ENCODE measurements at regions not wholly inside any gene's neighbourhood (a gene's known extent, or its start where the extent isn't known, plus 50 kb on each side); places are given as distances from the start of the nearest gene placed in this dataset.

DNA sequence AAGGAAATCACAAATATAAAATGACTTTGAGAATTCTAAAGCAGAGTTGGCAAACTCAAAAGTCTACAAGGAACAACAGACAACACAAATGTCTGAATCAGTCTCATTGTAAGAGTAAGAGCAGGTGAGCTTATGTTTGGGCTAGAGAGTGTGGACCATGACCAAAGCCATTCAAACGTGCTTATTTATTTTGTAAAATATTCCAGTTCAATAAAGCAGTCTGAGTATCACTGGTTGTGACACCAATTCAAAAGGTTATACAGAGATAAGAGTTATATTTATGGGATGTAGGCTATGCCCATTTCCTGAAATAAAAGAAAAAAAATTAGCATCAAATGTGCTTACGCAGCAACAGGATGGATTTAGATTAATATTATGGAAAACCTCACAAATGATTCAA is 251.6 kb downstream of the KLF5 start:
- Histone ChIP-seq H3K4me1 (ENCODE audit: control insufficient read depth in 1 of 2, insufficient read depth in 2 of 2, low read length in 2 of 2) (no peaks in the 10 kb centered on the region), H3K4me3 (replicated peaks in 1 of 3; ENCODE audit: low read depth in 2 of 3, low read length in 3 of 3) (no peak overlapping the region), H3K79me2 (ENCODE audit: insufficient read depth, low read length) (no peaks in the 10 kb centered on the region), H2AFZ (ENCODE audit: insufficient read depth, low read depth, low read length, poor library complexity, severe bottlenecking) (no peak overlapping the region), H3K27ac (ENCODE audit: low read depth in 1 of 2, low read length in 2 of 2) (no peak overlapping the region), H3K27me3 (ENCODE audit: control insufficient read depth in 2 of 2, insufficient read depth in 2 of 2, low read length in 2 of 2) (no peaks in the 10 kb centered on the region), H4K20me1 (ENCODE audit: insufficient read depth, low read length) (no peaks in the 10 kb centered on the region), H3K9me3 (replicated peaks in 1 of 2; ENCODE audit: control insufficient read depth in 1 of 2, insufficient read depth in 1 of 2, low read length in 2 of 2) (peaks cover under 1 to 11% of the 10 kb centered on the region in 2 donors), H3K9ac (ENCODE audit: insufficient read depth, low read length, poor library complexity, severe bottlenecking) (no peak overlapping the region), H3K4me2 (replicated peaks; ENCODE audit: extremely low read depth, low read length, poor library complexity, severe bottlenecking) (no peak overlapping the region), H3K36me3 (replicated peaks in 1 of 2; ENCODE audit: control insufficient read depth in 1 of 2, insufficient read depth in 2 of 2, low read length in 2 of 2) (no peaks in the 10 kb centered on the region)
- TF ChIP-seq, protein P1, sequence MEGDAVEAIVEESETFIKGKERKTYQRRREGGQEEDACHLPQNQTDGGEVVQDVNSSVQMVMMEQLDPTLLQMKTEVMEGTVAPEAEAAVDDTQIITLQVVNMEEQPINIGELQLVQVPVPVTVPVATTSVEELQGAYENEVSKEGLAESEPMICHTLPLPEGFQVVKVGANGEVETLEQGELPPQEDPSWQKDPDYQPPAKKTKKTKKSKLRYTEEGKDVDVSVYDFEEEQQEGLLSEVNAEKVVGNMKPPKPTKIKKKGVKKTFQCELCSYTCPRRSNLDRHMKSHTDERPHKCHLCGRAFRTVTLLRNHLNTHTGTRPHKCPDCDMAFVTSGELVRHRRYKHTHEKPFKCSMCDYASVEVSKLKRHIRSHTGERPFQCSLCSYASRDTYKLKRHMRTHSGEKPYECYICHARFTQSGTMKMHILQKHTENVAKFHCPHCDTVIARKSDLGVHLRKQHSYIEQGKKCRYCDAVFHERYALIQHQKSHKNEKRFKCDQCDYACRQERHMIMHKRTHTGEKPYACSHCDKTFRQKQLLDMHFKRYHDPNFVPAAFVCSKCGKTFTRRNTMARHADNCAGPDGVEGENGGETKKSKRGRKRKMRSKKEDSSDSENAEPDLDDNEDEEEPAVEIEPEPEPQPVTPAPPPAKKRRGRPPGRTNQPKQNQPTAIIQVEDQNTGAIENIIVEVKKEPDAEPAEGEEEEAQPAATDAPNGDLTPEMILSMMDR (IDR thresholded peaks at IDR 0.05) = no peak
- no CpG with 5 or more reads among the region's 2 CpGs for WGBS (ENCODE audit: insufficient coverage)
- Mint-ChIP-seq H3K27me3 (ENCODE audit: low read depth in 3 of 3) (peaks cover 0 to 4% (median 1%) of the 10 kb centered on the region in 3 donors), H3K36me3 (no peaks in the 10 kb centered on the region), H3K4me1 (no peaks in the 10 kb centered on the region), H3K9me3 (peaks cover 6 to 19% (median 15%) of the 10 kb centered on the region in 7 donors), H3K27ac (no peak overlapping the region), H3K4me3 (no peak overlapping the region)
- intact Hi-C loops (cut with micrococcal nuclease) = no loop called here
- DNase-seq = no peak

DNA sequence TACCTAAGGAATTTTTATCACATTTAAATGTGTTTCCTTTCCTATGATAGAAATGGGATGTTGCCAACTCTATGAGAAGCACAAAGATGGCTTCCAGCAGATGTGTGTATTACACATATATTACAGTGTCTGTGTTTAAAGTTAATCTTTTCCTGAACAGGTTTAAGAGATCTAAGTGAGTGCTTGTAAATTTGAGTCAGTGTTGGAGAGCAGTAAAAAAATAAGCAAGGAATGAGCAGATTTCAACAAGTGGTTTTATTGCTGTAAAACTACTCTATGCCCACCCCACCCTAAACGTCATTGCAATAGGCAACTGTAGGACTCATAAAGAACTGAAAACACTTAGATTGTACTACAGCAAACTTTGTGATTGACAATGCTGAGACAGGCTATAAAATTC is 248.7 kb downstream of the KLF5 start:
- H2AFZ ChIP-seq (ENCODE audit: insufficient read depth, low read depth, low read length, poor library complexity, severe bottlenecking) = no peak overlapping the region
- H3K4me1 ChIP-seq (ENCODE audit: control insufficient read depth in 1 of 2, insufficient read depth in 2 of 2, low read length in 2 of 2) = no peaks in the 10 kb centered on the region
- no peaks in the 10 kb centered on the region for H4K20me1 ChIP-seq (ENCODE audit: insufficient read depth, low read length)
- no CpG with 5 or more reads among the region's 1 CpG for WGBS (ENCODE audit: insufficient coverage)
- H3K9ac ChIP-seq (ENCODE audit: insufficient read depth, low read length, poor library complexity, severe bottlenecking) = no peak overlapping the region
- Mint-ChIP-seq H3K36me3 (no peaks in the 10 kb centered on the region), H3K4me1 (no peaks in the 10 kb centered on the region), H3K27ac (no peak overlapping the region), H3K4me3 (no peak overlapping the region), H3K27me3 (ENCODE audit: low read depth in 3 of 3) (peaks cover 0 to 4% (median 1%) of the 10 kb centered on the region in 3 donors), H3K9me3 (peaks cover 0 to 10% (median 3%) of the 10 kb centered on the region in 7 donors)
- intact Hi-C loops (cut with micrococcal nuclease) = no loop called here
- H3K9me3 ChIP-seq (replicated peaks in 1 of 2; ENCODE audit: control insufficient read depth in 1 of 2, insufficient read depth in 1 of 2, low read length in 2 of 2) = peaks cover 0 to 6% of the 10 kb centered on the region in 2 donors
- TF ChIP-seq, protein P1 (IDR thresholded peaks at IDR 0.05) = no peak
- no peaks in the 10 kb centered on the region for H3K36me3 ChIP-seq (replicated peaks in 1 of 2; ENCODE audit: control insufficient read depth in 1 of 2, insufficient read depth in 2 of 2, low read length in 2 of 2)
- H3K4me2 ChIP-seq (replicated peaks; ENCODE audit: extremely low read depth, low read length, poor library complexity, severe bottlenecking) = no peak overlapping the region
- H3K27ac ChIP-seq (ENCODE audit: low read depth in 1 of 2, low read length in 2 of 2) = no peak overlapping the region
- no peak overlapping the region for H3K4me3 ChIP-seq (replicated peaks in 1 of 3; ENCODE audit: low read depth in 2 of 3, low read length in 3 of 3)
- H3K27me3 ChIP-seq (ENCODE audit: control insufficient read depth in 2 of 2, insufficient read depth in 2 of 2, low read length in 2 of 2) = no peaks in the 10 kb centered on the region
- no peak for DNase-seq
- H3K79me2 ChIP-seq (ENCODE audit: insufficient read depth, low read length) = no peaks in the 10 kb centered on the region

Measured in CD14-positive monocyte (primary cell).